ENCODE measurements at regions not wholly inside any gene's neighbourhood (a gene's known extent, or its start where the extent isn't known, plus 50 kb on each side); places are given as distances from the start of the nearest gene placed in this dataset.

DNA sequence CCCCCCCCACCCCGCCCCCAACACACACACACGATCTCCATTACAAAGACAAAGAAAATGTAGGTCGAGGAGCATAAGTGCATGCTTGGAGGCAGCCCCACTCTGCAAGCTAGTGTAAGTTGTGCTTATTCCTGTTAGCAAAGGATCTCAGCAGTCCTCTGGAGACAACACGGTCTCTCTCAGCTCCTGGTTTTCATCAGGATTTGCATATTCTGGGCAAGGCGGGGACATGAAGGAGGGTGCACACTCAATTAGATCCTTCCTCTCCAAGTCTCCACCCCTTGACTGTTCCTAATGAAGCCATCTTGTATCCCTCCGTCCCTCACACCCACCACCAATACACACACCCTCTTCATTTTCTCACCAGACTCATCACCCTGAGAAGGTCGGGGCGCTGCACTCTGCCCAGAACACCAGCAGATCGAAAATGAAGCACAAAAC, 63.8 kb downstream of the MRPL46 start:
- no peak overlapping the region for H3K4me3 ChIP-seq (replicated peaks in 1 of 2; ENCODE audit: low read depth in 2 of 2, low read length in 2 of 2)
- TF ChIP-seq, protein P1, sequence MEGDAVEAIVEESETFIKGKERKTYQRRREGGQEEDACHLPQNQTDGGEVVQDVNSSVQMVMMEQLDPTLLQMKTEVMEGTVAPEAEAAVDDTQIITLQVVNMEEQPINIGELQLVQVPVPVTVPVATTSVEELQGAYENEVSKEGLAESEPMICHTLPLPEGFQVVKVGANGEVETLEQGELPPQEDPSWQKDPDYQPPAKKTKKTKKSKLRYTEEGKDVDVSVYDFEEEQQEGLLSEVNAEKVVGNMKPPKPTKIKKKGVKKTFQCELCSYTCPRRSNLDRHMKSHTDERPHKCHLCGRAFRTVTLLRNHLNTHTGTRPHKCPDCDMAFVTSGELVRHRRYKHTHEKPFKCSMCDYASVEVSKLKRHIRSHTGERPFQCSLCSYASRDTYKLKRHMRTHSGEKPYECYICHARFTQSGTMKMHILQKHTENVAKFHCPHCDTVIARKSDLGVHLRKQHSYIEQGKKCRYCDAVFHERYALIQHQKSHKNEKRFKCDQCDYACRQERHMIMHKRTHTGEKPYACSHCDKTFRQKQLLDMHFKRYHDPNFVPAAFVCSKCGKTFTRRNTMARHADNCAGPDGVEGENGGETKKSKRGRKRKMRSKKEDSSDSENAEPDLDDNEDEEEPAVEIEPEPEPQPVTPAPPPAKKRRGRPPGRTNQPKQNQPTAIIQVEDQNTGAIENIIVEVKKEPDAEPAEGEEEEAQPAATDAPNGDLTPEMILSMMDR (IDR thresholded peaks at IDR 0.05; ENCODE audit: low read depth, low read length) = no peak
- no peak for DNase-seq (ENCODE audit: low read depth in 2 of 2)

DNA sequence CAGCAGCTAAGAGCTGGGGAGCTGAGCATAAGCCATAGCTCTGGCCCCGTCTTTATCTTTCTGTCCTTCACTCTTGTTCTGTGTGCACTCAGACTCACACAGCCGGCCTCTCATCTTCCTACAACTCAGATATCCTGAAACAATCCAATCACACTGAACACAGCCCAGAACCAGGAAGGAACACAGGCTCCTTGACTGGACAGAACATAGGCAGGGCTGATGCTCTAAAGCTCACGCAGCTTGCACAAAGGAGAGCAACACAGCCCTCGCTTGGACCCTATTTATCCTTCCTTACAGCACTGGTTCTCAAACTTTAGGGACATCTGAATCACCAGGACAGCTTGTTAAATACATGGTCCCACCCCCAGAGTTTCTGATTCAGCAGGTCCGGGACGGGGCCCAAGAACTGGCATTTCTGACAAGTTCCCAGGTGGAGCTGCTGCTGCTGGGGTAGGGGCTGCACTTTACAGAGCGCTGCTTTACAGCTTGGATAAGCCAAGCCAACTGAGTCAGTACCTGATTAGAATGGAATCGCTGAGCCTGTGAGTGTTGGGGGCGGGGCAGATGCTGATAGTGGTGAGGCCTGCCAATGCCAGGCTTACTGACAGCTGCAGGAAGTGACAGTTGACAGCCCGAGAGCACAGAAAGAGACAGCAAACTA, 65.1 kb downstream of the MRPL46 start:
- H3K4me3 ChIP-seq (replicated peaks in 1 of 2; ENCODE audit: low read depth in 2 of 2, low read length in 2 of 2) = no peak overlapping the region
- no peak for DNase-seq (ENCODE audit: low read depth in 2 of 2)
- TF ChIP-seq, protein P1 (IDR thresholded peaks at IDR 0.05; ENCODE audit: low read depth, low read length) = no peak

DNA sequence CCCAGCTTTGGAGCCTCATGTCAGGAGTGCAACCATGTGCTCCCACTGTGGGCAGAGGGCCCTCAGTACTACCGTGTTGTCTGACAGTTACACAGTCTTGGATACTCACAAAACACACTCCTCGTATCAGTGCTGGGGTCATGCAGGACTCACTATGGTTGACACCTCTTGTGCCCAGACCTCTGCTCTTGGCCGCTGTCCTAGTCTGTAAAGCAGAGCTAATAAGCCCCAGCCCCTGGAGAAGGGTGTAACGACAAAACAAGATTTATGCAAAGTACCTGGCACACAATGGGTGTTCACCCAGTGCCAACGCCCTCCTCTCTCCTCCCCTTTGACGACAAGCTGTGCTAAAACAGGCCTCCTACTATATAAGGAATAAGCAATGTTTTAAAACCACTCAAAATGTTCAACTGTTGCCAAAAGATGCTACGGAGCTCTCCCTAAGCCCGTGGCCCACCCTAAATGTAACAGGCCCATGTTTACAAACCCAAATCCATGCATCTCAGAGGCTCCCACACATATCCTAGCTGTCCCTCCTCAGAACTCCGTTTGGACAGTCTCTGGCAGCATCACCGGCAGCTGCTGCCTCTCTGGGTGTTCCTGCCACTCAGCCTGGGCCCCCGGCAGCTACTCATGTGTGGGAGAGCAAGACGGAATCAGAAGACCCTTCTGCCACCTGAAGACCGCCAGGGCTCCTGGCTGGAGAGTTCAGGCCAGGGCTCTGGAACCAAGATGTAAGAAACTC, 65.8 kb downstream of the MRPL46 start:
- no peak for DNase-seq (ENCODE audit: low read depth in 2 of 2)
- TF ChIP-seq, protein P1 (IDR thresholded peaks at IDR 0.05; ENCODE audit: low read depth, low read length) = no peak
- no peak overlapping the region for H3K4me3 ChIP-seq (replicated peaks in 1 of 2; ENCODE audit: low read depth in 2 of 2, low read length in 2 of 2)

DNA sequence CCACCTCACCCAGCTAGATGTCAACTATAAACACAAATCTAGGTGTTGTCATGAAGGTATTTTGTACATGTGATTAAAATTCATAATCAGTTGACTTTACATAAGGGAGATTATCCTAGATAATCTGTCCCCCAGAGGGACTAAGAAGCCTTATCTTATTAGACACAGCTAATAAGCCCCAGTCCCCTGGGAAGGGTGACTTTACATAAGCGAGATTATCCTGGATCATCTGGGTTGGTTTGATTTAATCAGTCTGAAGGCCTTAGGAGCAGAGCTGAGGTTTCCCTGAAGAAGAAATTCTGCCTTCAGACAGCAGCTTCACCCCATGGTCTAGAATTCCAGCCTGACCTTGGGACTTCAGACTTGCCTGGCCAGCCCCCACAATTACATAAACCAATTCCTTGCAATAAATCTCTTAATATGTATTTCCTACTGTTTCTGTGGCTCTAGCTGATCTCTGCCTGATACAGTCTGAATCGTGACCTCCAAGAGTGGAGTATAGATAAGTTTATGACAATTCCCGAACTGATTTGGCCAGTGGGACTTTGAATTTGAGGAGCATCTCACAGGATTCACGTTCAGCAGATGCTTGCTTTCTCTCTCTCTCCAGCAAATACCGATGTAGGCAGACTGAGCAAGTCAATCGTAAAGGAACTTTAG, 66.5 kb downstream of the MRPL46 start:
- TF ChIP-seq, protein P1 (IDR thresholded peaks at IDR 0.05; ENCODE audit: low read depth, low read length) = no peak
- DNase-seq (ENCODE audit: low read depth in 2 of 2) = no peak
- H3K4me3 ChIP-seq (replicated peaks in 1 of 2; ENCODE audit: low read depth in 2 of 2, low read length in 2 of 2) = no peak overlapping the region

DNA sequence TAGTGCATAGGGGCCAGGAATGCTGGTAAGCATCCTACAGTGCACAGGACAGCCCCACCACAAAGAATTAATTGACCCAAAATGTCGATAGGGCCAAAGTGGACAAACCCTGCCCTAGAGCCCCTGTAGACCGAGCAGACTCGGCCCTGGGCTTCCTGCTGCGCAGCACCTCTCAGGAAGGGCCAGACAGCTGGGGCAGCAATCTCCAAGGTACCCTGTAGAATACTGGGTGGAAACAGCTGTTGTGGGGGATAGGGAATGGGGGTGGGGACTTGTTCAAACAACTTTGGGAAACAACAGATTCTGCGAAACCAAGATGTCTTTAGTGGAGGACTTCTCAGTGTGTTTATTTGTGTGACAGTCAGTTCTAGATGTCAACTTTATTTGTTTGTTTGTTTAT, 67.1 kb downstream of the MRPL46 start:
- DNase-seq (ENCODE audit: low read depth in 2 of 2) = no peak
- no peak overlapping the region for H3K4me3 ChIP-seq (replicated peaks in 1 of 2; ENCODE audit: low read depth in 2 of 2, low read length in 2 of 2)
- TF ChIP-seq, protein P1 (IDR thresholded peaks at IDR 0.05; ENCODE audit: low read depth, low read length) = no peak

DNA sequence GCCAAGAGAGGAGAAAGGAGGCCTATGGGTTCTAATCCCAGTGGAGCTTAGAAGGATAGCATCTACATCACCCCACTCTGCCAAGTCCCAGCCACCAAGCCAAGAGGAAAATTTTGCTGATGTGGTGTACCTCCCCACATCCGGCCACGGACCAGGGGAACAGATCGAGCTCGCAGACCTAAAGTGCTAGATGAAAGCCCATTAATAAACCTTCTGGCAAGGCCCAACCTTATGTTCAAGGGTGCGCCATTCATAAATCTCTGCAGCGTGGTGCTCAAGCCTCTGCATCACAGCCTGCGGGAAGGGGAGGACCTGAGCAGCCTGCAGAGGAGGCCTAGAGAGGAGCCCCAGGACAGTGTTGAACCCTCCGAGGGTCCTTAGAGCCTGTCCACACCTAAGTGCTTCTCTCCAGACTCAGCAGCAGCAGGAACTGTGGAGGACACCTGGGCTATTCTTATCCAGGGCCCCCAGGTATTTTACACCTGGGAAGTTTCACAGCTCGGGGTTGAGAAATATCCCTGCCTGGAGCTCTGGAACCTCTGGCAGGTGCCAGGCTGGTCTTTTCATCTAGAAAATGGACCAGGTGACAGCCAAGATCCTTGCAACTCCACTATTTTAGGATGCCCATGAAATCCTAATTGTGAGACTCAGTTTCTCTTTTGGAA, 68.0 kb downstream of the MRPL46 start:
- DNase-seq (ENCODE audit: low read depth in 2 of 2) = no peak
- no peak overlapping the region for H3K4me3 ChIP-seq (replicated peaks in 1 of 2; ENCODE audit: low read depth in 2 of 2, low read length in 2 of 2)
- TF ChIP-seq, protein P1 (IDR thresholded peaks at IDR 0.05; ENCODE audit: low read depth, low read length) = no peak

Data from cardiac fibroblast (primary cell).